Liver (tissue), 8 donors: ENCODE measurements at regions not wholly inside any gene's neighbourhood (a gene's known extent, or its start where the extent isn't known, plus 50 kb on each side); places are given as distances from the start of the nearest gene placed in this dataset.

Source experiments
- DNase-seq: peaks from one replicate; pipeline ENCODE4 v3.0.0-alpha.2; 2017; ENCODE audit warnings: low spot score
- H3K27ac ChIP-seq, 2 donors: one replicate each; pipeline ENCODE4 v1.7.0; 2013; ENCODE audit warnings: inconsistent platforms in 2 of 2, low read length in 2 of 2, control low read depth in 1 of 2, low read depth in 1 of 2, mild to moderate bottlenecking in 1 of 2
- H3K27me3 ChIP-seq, 4 donors: one replicate each; pipeline versions ENCODE4 v1.6.1 to v1.7.0; 2013; ENCODE audit warnings: low read length in 3 of 4, inconsistent platforms in 1 of 4, mild to moderate bottlenecking in 1 of 4, moderate library complexity in 1 of 4; ENCODE audit not compliant: control insufficient read depth in 4 of 4, insufficient read depth in 4 of 4
- H3K36me3 ChIP-seq, 4 donors: one replicate each; pipeline versions ENCODE4 v1.6.1 to v1.7.0; 2013; ENCODE audit warnings: low read length in 3 of 4, mild to moderate bottlenecking in 3 of 4, low read depth in 1 of 4, moderate library complexity in 1 of 4; ENCODE audit not compliant: control insufficient read depth in 4 of 4, insufficient read depth in 3 of 4
- H3K4me1 ChIP-seq, 4 donors: one replicate each; pipeline versions ENCODE4 v1.6.1 to v1.7.0; 2013; ENCODE audit warnings: low read length in 3 of 4, mild to moderate bottlenecking in 3 of 4, moderate library complexity in 1 of 4; ENCODE audit not compliant: control insufficient read depth in 4 of 4, insufficient read depth in 4 of 4
- H3K4me3 ChIP-seq, 3 donors: one replicate each; pipeline versions ENCODE4 v1.6.1 to v1.7.0; 2013; ENCODE audit warnings: low read length in 3 of 3, control low read depth in 1 of 3, low read depth in 1 of 3, mild to moderate bottlenecking in 1 of 3
- H3K9ac ChIP-seq, 2 donors: one replicate each; pipeline ENCODE4 v1.7.0; 2013; ENCODE audit warnings: low read length in 2 of 2, mild to moderate bottlenecking in 2 of 2, moderate library complexity in 2 of 2, control low read depth in 1 of 2, low read depth in 1 of 2
- H3K9me3 ChIP-seq, 4 donors: one replicate each; pipeline versions ENCODE4 v1.6.1 to v1.7.0; 2013; ENCODE audit warnings: low read length in 3 of 4; ENCODE audit not compliant: control insufficient read depth in 4 of 4
- FOXA1 ChIP-seq: IDR thresholded peaks from 2 replicates; pipeline ENCODE4 v1.6.1; 2016; ENCODE audit warnings: antibody characterized with exemption
- FOXA2 ChIP-seq: IDR thresholded peaks from 2 replicates; pipeline ENCODE4 v1.6.1; 2016; ENCODE audit warnings: antibody characterized with exemption
- HNF4A ChIP-seq, 2 donors: conservative IDR thresholded peaks; 2 replicates each; pipeline ENCODE4 v1.6.1; 2016; ENCODE audit warnings: antibody characterized with exemption in 2 of 2, mild to moderate bottlenecking in 2 of 2
- HNF4G ChIP-seq: IDR thresholded peaks from 2 replicates; pipeline ENCODE4 v1.6.1; 2016; ENCODE audit warnings: antibody characterized with exemption
- JUND ChIP-seq, 2 donors: IDR thresholded peaks; 2 replicates each; pipeline ENCODE4 v1.6.1; 2016; ENCODE audit warnings: antibody characterized with exemption in 2 of 2
- NR2F2 ChIP-seq: IDR thresholded peaks from 2 replicates; pipeline ENCODE4 v1.6.1; 2016; ENCODE audit warnings: antibody characterized with exemption
- RAD21 ChIP-seq, 2 donors: IDR thresholded peaks; 2 replicates each; pipeline ENCODE4 v1.6.1; 2016; ENCODE audit warnings: antibody characterized with exemption in 2 of 2, mild to moderate bottlenecking in 2 of 2
- RXRA ChIP-seq, 2 donors: IDR thresholded peaks; 2 replicates each; pipeline ENCODE4 v1.6.1; 2017 to 2018; ENCODE audit warnings: antibody characterized with exemption in 2 of 2, mild to moderate bottlenecking in 1 of 2
- SP1 ChIP-seq: IDR thresholded peaks from 2 replicates; pipeline ENCODE4 v1.6.1; 2018; ENCODE audit warnings: antibody characterized with exemption, mild to moderate bottlenecking
- TAF1 ChIP-seq: conservative IDR thresholded peaks from 2 replicates; pipeline ENCODE4 v1.6.1; 2016; ENCODE audit warnings: antibody characterized with exemption, mild to moderate bottlenecking
- YY1 ChIP-seq: IDR thresholded peaks from 2 replicates; pipeline ENCODE4 v1.6.1; 2016; ENCODE audit warnings: antibody characterized with exemption, mild to moderate bottlenecking
- WGBS: extraction: QIAGEN DNeasy Blood & Tissue Kit; methylation state at CpG from one replicate; pipeline ENCODE4 v1.1.7; 2013; 5-methylcytosine and 5-hydroxymethylcytosine counted together
- TF ChIP-seq, protein P1 (sequence below): fragments of 150-350 bp; IDR thresholded peaks from 2 replicates; pipeline ENCODE4 v1.5.1; 2017; ENCODE audit warnings: improper control_type of control experiment, low read depth, low read length; ENCODE audit not compliant: missing input control
- TF ChIP-seq, protein P2 (sequence below): IDR thresholded peaks from 2 replicates; pipeline ENCODE4 v1.6.1; 2016; ENCODE audit warnings: antibody characterized with exemption
- TF ChIP-seq, protein P3 (sequence below): IDR thresholded peaks from 2 replicates; pipeline ENCODE4 v1.6.1; 2016; ENCODE audit warnings: antibody characterized with exemption, mild to moderate bottlenecking
- TF ChIP-seq, protein P4 (sequence below): IDR thresholded peaks from 2 replicates; pipeline ENCODE4 v1.6.1; 2016; ENCODE audit warnings: antibody characterized with exemption
- donor health status: healthy.
- donor health status: healthy.
- donor health status: healthy.
- donor health status: healthy.
- donor health status: healthy.

DNA sequence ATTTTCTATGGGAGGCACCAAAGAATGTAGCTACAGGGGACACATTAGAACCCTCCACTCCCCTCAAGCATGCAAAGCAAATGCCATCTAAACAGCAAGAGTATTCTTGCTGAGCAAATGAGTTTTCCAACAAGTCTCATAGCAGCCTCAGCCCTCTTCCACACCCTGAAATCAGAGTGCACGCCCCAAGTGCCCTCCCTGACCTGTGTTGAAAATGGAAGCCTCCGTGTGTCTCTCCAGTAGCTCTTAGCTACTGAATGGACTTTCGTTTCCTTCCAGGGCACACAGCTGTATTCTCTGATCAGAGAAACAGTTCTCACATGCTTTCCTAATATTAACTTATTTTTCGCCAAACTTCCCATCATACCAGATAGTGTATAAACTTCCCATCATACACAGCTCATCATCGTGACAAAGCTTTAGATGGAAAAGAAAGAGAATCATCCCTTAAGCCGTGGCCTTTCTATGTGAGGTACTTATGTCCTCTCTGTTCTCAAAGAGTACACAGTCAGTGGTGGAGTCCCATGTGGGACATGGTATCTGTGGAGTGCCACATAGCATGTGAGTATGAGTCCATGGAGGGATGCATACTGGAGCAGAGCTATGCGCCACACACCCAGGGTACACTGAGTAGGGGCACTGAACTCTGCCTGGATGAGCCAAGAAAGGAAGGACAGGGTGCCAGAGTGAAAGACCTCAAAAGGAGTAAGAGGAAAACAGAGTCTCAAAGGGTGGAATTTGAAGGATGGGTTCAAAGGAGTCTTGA lies 434.5 kb downstream of the MCTP2 start (continued):
- TF ChIP-seq, protein P1, sequence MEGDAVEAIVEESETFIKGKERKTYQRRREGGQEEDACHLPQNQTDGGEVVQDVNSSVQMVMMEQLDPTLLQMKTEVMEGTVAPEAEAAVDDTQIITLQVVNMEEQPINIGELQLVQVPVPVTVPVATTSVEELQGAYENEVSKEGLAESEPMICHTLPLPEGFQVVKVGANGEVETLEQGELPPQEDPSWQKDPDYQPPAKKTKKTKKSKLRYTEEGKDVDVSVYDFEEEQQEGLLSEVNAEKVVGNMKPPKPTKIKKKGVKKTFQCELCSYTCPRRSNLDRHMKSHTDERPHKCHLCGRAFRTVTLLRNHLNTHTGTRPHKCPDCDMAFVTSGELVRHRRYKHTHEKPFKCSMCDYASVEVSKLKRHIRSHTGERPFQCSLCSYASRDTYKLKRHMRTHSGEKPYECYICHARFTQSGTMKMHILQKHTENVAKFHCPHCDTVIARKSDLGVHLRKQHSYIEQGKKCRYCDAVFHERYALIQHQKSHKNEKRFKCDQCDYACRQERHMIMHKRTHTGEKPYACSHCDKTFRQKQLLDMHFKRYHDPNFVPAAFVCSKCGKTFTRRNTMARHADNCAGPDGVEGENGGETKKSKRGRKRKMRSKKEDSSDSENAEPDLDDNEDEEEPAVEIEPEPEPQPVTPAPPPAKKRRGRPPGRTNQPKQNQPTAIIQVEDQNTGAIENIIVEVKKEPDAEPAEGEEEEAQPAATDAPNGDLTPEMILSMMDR, result no peak
- TF ChIP-seq YY1 (no peak), SP1 (no peak)

DNA sequence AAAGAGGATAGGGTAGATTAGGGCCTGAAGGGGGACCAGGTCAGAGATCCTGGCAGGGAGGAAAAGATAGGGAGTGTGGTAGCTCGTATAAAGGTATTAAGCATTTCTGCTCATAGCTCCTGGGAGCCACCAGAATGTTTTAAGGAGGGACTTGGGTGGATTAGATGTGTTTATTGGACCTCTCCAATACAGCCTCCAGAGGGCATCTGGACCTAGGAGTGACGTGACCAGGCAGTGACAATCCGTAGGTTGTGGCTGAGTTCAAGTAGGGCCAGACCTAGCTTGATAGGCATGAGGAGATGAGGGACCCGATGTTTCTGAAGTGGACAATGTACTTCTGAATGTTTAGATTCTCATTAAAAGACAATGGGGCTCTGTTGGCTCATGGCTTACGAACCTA lies 435.2 kb downstream of the MCTP2 start:
- Histone ChIP-seq H3K4me1 (no peaks in the 10 kb centered on the region), H3K27ac (no peak overlapping the region), H3K4me3 (no peak overlapping the region), H3K27me3 (peaks cover 0 to 14% (median 0%) of the 10 kb centered on the region in 4 donors), H3K9ac (no peak overlapping the region), H3K9me3 (no peaks in the 10 kb centered on the region), H3K36me3 (no peaks in the 10 kb centered on the region)
- WGBS, result 58% methylated on average over 5 of the region's 5 CpGs
- TF ChIP-seq HNF4A (conservative IDR thresholded peaks at IDR 0.05), result no peak
- TF ChIP-seq HNF4G, result no peak
- TF ChIP-seq, protein P1, result no peak
- TF ChIP-seq FOXA1, result no peak
- TF ChIP-seq, protein P2, sequence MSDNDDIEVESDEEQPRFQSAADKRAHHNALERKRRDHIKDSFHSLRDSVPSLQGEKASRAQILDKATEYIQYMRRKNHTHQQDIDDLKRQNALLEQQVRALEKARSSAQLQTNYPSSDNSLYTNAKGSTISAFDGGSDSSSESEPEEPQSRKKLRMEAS, result no peak
- DNase-seq, result no peak

DNA sequence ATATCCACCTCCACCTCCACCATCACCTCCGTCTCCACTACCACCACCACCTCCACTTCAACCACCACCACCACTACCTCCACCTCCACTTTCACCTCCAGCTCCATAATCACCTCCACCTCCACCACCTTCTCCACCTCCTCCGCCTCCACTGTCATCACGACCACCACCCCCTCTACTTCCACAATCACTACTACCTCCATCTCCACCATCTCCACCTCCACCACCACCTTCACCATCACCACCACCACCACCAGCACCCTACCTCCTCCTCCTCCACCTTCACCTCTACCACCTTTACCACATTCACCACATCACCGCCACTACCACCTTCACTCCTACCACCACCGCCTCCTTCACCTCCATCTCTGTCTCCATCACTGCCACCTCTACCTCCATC lies 435.7 kb downstream of the MCTP2 start:
- H3K9ac ChIP-seq, result no peak overlapping the region
- no peak overlapping the region for H3K4me3 ChIP-seq

More for the DNA sequence above, 435.7 kb downstream of the MCTP2 start:
- WGBS, result 86% methylated on average over 5 of the region's 5 CpGs
- no peak for DNase-seq
- H3K27ac ChIP-seq, result no peak overlapping the region
- H3K36me3 ChIP-seq, result no peaks in the 10 kb centered on the region
- H3K4me1 ChIP-seq, result no peaks in the 10 kb centered on the region
- no peaks in the 10 kb centered on the region for H3K9me3 ChIP-seq
- H3K27me3 ChIP-seq, result peaks cover 0 to 19% (median 0%) of the 10 kb centered on the region in 4 donors
- TF ChIP-seq, protein P1, result no peak
- TF ChIP-seq RAD21 (IDR thresholded peaks at IDR 0.05) (no peak), YY1 (no peak), FOXA1 (no peak), NR2F2 (no peak), HNF4G (no peak), FOXA2 (no peak), RXRA (IDR thresholded peaks at IDR 0.05) (no peak), HNF4A (conservative IDR thresholded peaks at IDR 0.05) (no peak), TAF1 (no peak), JUND (IDR thresholded peaks at IDR 0.05) (no peak)
- TF ChIP-seq, protein P3, sequence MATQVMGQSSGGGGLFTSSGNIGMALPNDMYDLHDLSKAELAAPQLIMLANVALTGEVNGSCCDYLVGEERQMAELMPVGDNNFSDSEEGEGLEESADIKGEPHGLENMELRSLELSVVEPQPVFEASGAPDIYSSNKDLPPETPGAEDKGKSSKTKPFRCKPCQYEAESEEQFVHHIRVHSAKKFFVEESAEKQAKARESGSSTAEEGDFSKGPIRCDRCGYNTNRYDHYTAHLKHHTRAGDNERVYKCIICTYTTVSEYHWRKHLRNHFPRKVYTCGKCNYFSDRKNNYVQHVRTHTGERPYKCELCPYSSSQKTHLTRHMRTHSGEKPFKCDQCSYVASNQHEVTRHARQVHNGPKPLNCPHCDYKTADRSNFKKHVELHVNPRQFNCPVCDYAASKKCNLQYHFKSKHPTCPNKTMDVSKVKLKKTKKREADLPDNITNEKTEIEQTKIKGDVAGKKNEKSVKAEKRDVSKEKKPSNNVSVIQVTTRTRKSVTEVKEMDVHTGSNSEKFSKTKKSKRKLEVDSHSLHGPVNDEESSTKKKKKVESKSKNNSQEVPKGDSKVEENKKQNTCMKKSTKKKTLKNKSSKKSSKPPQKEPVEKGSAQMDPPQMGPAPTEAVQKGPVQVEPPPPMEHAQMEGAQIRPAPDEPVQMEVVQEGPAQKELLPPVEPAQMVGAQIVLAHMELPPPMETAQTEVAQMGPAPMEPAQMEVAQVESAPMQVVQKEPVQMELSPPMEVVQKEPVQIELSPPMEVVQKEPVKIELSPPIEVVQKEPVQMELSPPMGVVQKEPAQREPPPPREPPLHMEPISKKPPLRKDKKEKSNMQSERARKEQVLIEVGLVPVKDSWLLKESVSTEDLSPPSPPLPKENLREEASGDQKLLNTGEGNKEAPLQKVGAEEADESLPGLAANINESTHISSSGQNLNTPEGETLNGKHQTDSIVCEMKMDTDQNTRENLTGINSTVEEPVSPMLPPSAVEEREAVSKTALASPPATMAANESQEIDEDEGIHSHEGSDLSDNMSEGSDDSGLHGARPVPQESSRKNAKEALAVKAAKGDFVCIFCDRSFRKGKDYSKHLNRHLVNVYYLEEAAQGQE, result no peak
- TF ChIP-seq, protein P4, sequence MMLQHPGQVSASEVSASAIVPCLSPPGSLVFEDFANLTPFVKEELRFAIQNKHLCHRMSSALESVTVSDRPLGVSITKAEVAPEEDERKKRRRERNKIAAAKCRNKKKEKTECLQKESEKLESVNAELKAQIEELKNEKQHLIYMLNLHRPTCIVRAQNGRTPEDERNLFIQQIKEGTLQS, result no peak
